Astrocyte of the cerebellum (primary cell): ENCODE measurements at regions not wholly inside any gene's neighbourhood (a gene's known extent, or its start where the extent isn't known, plus 50 kb on each side); places are given as distances from the start of the nearest gene placed in this dataset.

Source experiments
- DNase-seq: peaks from one replicate; pipeline ENCODE4 v3.0.0-alpha.2; 2011; ENCODE audit warnings: low read depth
- H3K4me3 ChIP-seq: 2 replicates; pipeline ENCODE4 v1.5.1; 2011; ENCODE audit warnings: mild to moderate bottlenecking, low read depth, low read length, moderate library complexity
- in situ Hi-C: cut with HindIII; loops from 2 replicates; pipeline ENCODE4 v1.10.0; 2017; ENCODE audit warnings: low sequenced_read_pairs
- TF ChIP-seq, protein P1 (sequence below): IDR thresholded peaks from 2 replicates; pipeline ENCODE4 v1.5.1; 2012; ENCODE audit warnings: low read length, low read depth, moderate library complexity, mild to moderate bottlenecking; ENCODE audit errors: missing control alignments

DNA sequence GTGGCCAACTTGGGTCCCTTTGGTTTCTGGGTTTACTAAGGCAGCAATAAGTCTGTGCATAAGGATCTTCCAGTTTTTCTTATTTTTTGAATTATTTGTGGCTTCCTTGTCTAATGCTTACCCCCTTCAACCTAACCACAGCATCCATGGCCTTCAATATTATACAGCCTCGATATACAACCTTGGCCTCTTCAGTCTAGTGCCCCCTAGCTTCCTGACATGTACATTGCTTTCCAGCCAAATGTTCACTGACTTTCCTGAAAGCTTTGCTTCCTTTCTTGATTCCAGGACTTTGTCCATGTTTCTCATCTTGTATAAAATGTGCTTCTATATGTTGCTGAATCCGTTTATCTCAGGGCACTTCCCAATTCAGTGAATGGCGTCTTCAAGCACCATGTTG is 310.1 kb downstream of the OLFM4 start:
- in situ Hi-C loops: no loop called here
- no peak for DNase-seq
- no peak overlapping the region for H3K4me3 ChIP-seq
- TF ChIP-seq, protein P1, sequence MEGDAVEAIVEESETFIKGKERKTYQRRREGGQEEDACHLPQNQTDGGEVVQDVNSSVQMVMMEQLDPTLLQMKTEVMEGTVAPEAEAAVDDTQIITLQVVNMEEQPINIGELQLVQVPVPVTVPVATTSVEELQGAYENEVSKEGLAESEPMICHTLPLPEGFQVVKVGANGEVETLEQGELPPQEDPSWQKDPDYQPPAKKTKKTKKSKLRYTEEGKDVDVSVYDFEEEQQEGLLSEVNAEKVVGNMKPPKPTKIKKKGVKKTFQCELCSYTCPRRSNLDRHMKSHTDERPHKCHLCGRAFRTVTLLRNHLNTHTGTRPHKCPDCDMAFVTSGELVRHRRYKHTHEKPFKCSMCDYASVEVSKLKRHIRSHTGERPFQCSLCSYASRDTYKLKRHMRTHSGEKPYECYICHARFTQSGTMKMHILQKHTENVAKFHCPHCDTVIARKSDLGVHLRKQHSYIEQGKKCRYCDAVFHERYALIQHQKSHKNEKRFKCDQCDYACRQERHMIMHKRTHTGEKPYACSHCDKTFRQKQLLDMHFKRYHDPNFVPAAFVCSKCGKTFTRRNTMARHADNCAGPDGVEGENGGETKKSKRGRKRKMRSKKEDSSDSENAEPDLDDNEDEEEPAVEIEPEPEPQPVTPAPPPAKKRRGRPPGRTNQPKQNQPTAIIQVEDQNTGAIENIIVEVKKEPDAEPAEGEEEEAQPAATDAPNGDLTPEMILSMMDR: no peak

DNA sequence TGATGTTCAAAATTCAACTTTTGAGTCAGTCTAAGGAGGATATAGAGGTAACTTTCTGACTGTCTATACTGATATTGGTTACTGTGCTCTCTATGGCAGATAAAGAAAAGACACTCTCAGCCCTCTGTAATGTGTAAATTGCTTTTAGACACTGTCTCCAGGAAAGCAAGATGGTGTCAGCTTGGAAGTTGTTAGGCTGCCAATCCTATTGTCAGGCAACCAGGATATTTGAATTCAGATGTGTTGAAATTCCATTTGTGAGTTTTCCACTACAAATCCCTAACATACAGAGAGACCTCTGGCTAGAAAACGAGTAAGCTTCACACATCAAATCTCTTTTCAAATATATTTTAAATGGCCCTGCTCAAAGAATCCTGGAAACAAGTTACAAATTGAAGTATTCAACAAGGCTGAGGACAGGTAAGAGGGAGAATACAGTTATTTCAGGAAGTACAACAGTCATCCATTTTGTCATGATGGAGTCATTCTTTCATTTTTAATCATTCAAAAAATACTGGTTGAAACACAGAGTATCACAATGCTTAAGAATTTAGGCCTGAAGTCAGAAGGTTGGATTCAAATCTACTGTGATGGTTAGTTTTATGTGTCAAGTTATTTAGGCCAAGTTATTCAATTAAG is 312.0 kb downstream of the OLFM4 start:
- H3K4me3 ChIP-seq: no peak overlapping the region
- in situ Hi-C loops: no loop called here
- TF ChIP-seq, protein P1: no peak
- DNase-seq: no peak

DNA sequence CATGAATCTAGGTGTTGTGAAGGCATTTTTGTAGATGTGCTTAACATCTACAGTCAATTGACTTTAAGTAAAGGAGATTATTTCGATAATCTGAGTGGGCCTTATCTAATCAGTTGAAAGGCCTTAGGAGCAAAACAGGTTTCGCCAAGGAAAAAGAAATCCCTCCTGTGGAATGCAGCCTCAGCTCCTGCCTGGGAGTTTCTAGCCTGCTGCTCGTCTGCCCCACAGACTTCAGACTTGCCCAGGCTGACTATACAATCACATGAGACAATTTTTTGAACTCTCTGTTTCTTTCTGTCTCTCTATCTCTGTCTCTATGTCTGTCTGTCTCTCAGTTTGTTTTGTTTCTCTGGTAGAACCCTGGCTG is 312.5 kb downstream of the OLFM4 start:
- no peak overlapping the region for H3K4me3 ChIP-seq
- DNase-seq: no peak
- TF ChIP-seq, protein P1: no peak
- in situ Hi-C loops: no loop called here

DNA sequence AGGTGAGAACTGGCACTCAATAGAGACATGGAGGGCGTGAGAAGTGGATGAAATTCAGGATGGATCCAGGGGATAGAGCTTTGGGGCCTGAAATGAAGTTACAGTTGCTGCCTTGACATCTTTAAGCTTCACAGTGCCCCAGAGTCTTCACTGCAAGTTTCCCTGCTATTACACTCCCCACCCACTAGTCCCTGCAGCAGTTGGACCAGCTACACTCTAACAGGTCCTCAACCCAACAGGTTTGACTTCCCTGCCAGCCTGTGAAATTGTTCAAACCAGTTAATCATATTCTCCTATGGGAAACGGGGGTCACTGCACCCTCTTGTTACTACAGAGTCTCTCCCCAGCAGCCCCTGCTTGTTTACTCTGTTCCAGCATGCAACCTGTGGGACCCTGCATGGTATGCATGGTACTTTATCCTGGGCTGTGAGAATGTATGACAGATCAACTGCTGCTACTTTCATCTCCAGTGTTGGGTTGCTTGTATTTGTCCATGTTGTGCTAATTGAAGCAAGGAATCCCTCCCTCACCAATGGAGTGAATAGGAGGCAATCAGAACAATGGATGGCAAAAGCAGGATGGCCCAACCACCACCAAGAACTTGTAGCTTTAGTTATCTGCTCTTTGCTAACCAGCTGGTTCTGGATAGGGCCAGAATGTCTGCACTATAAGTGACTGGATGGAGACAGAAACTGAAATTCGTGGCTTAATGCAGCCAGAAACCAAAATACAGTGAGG is 314.2 kb downstream of the OLFM4 start:
- no peak for DNase-seq
- in situ Hi-C loops: no loop called here
- TF ChIP-seq, protein P1: no peak
- H3K4me3 ChIP-seq: no peak overlapping the region

DNA sequence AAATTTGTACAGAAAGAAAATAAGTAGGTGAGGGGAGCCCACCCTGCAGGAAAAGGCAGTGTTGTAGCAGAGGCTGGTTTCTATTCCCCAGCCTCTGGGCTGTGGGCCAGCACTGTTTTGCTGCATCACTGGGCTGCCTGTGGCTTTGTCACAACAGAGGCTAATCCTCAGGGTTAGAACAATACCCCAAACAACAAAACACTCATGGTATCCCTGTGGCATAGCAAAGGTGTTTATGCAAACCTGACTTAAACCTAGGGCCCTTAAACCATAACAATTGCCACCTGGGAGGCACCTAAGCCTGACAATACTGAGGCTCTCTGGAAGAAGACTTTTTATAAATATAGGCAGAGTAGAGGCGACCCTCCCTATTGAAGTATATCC is 314.7 kb downstream of the OLFM4 start:
- in situ Hi-C loops: no loop called here
- no peak overlapping the region for H3K4me3 ChIP-seq
- no peak for DNase-seq
- TF ChIP-seq, protein P1: no peak

DNA sequence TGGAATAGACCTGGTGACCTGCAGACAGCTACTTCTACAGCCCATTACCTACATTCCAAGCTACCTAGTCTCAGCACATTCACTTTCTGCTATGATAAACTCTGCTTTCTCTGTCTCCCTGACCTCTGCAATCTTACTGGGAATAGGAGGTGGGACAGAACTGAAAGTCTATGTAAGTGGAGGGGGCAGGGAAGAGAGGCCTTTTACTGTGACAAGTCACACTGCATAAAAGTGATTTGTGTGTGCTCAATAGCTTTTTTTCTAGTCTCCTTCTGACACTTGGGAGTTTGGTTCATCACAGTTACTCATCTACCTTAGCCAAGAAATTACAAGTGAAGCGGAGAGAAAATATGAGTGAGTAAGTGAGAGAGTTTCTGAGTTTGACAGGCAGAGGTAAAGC is 322.4 kb downstream of the OLFM4 start:
- DNase-seq: no peak
- TF ChIP-seq, protein P1: no peak
- in situ Hi-C loops: no loop called here
- H3K4me3 ChIP-seq: no peak overlapping the region
